Keratinocyte (primary cell): ENCODE measurements at regions not wholly inside any gene's neighbourhood (a gene's known extent, or its start where the extent isn't known, plus 50 kb on each side); places are given as distances from the start of the nearest gene placed in this dataset.

Source experiments
- DNase-seq: peaks from one replicate; pipeline ENCODE4 v3.0.0-alpha.2; 2011; ENCODE audit warnings: low read depth, missing footprints, low spot score
- FAIRE-seq: peaks from 2 replicates; lab custom pipeline; 2011; peaks lifted over from hg19 to GRCh38; lab: Jason Lieb, UNC
- H2AFZ ChIP-seq: 2 replicates; pipeline ENCODE4 v1.6.0; 2012; ENCODE audit warnings: low read length, control low read depth, inconsistent platforms; ENCODE audit not compliant: control insufficient read depth
- H3K27ac ChIP-seq: 2 replicates; pipeline ENCODE4 v1.5.1; 2011; ENCODE audit warnings: low read length; ENCODE audit not compliant: control insufficient read depth, insufficient read depth
- H3K27me3 ChIP-seq: 3 replicates; pipeline ENCODE4 v1.6.0; 2011; ENCODE audit warnings: low read length; ENCODE audit not compliant: control insufficient read depth, insufficient read depth; ENCODE audit errors: extremely low read depth
- H3K36me3 ChIP-seq, 2 experiments: 2 replicates in 1 of 2; 3 replicates in 1 of 2; pipeline ENCODE4 v1.5.1; 2011; ENCODE audit warnings: low read length in 2 of 2, mild to moderate bottlenecking in 1 of 2; ENCODE audit not compliant: control insufficient read depth in 2 of 2, insufficient read depth in 2 of 2; ENCODE audit errors: extremely low read depth in 1 of 2
- H3K4me1 ChIP-seq: 3 replicates; pipeline ENCODE4 v1.5.1; 2011; ENCODE audit warnings: low read length; ENCODE audit not compliant: control insufficient read depth, insufficient read depth; ENCODE audit errors: extremely low read depth
- H3K4me2 ChIP-seq: 3 replicates; pipeline ENCODE4 v1.6.0; 2011; ENCODE audit warnings: low read depth, low read length; ENCODE audit not compliant: control insufficient read depth, insufficient read depth; ENCODE audit errors: extremely low read depth
- H3K4me3 ChIP-seq, 3 experiments: fragments of 200-600 bp in 1 of 3; sonication (generic) in 1 of 3; 2 replicates in 2 of 3; 3 replicates in 1 of 3; pipeline ENCODE4 v1.5.1; 2011 to 2016; ENCODE audit warnings: low read length in 3 of 3, mild to moderate bottlenecking in 3 of 3, control low read depth in 2 of 3, inconsistent platforms in 1 of 3, low read depth in 1 of 3, mixed read lengths in 1 of 3, mixed run types in 1 of 3, moderate library complexity in 1 of 3; ENCODE audit not compliant: control insufficient read depth in 2 of 3, insufficient read depth in 2 of 3; ENCODE audit errors: extremely low read depth in 1 of 3
- H3K79me2 ChIP-seq: 2 replicates; pipeline ENCODE4 v1.6.0; 2012; ENCODE audit warnings: low read length; ENCODE audit not compliant: control insufficient read depth, insufficient read depth
- H3K9ac ChIP-seq: 3 replicates; pipeline ENCODE4 v1.6.0; 2011; ENCODE audit warnings: low read length; ENCODE audit not compliant: control insufficient read depth, insufficient read depth; ENCODE audit errors: extremely low read depth
- H3K9me1 ChIP-seq: 3 replicates; pipeline ENCODE4 v1.6.0; 2011; ENCODE audit warnings: low read length; ENCODE audit not compliant: control insufficient read depth, insufficient read depth; ENCODE audit errors: extremely low read depth
- H3K9me3 ChIP-seq: 2 replicates; pipeline ENCODE4 v1.5.1; 2012; ENCODE audit warnings: low read depth, low read length; ENCODE audit not compliant: control insufficient read depth
- H4K20me1 ChIP-seq: 3 replicates; pipeline ENCODE4 v1.6.0; 2011; ENCODE audit warnings: low read length; ENCODE audit not compliant: control insufficient read depth, insufficient read depth; ENCODE audit errors: extremely low read depth
- CTCF ChIP-seq, 3 experiments: IDR thresholded peaks in 1 of 3; conservative IDR thresholded peaks in 1 of 3; optimal IDR thresholded peaks in 1 of 3; 2 replicates in 2 of 3; 3 replicates in 1 of 3; pipeline versions ENCODE3 to v1.5.1; 2011; ENCODE audit warnings: low read length in 3 of 3, mild to moderate bottlenecking in 3 of 3, moderate library complexity in 2 of 3, control low read depth in 1 of 3, inconsistent platforms in 1 of 3; ENCODE audit not compliant: insufficient read depth in 2 of 3; ENCODE audit errors: extremely low read depth in 1 of 3
- EZH2 ChIP-seq: IDR thresholded peaks from one replicate; pipeline ENCODE4 v1.6.1; 2012; ENCODE audit warnings: inconsistent platforms, mild to moderate bottlenecking, low read length, moderate library complexity
- dilution Hi-C: fragments of 300-500 bp; cut with MboI; formaldehyde crosslinking; loops from one replicate; pipeline ENCODE4 v1.7.0; 2020; ENCODE audit warnings: low sequenced_read_pairs; ENCODE audit not compliant: extremely low pct_ligation_motif_present

- Histone ChIP-seq H3K9me1 (no peaks in the 10 kb centered on the region), H3K36me3 (no peaks in the 10 kb centered on the region), H3K4me3 (no peak overlapping the region), H3K9ac (no peak overlapping the region), H3K79me2 (no peaks in the 10 kb centered on the region), H3K27ac (no peak overlapping the region), H2AFZ (no peak overlapping the region), H3K9me3 (no peaks in the 10 kb centered on the region), H3K4me1 (no peaks in the 10 kb centered on the region), H3K27me3 (no peaks in the 10 kb centered on the region), H3K4me2 (no peak overlapping the region), H4K20me1 (no peaks in the 10 kb centered on the region)
- no peak for DNase-seq
- no peak for TF ChIP-seq EZH2
- TF ChIP-seq CTCF (optimal IDR thresholded peaks at IDR 0.05 in 1 of 3, IDR thresholded peaks at IDR 0.05 in 1 of 3, conservative IDR thresholded peaks at IDR 0.05 in 1 of 3; ENCODE audit: extremely low read depth in 1 of 3, insufficient read depth in 2 of 3, low read length in 3 of 3): no peak
- no peak for FAIRE-seq
- dilution Hi-C loops: no loop called here
Measured at GRCh38 chr11:21928847-21929246, 264.0 kb upstream of the ANO5 start.

GRCh38 chr11:21930408-21930807, 262.5 kb upstream of the ANO5 start:
- H3K27me3 ChIP-seq: no peaks in the 10 kb centered on the region
- no peaks in the 10 kb centered on the region for H3K79me2 ChIP-seq
- no peak overlapping the region for H3K4me3 ChIP-seq
- DNase-seq (no peak), FAIRE-seq (no peak)
- no peak for TF ChIP-seq EZH2
- H3K4me1 ChIP-seq: no peaks in the 10 kb centered on the region
- H2AFZ ChIP-seq: no peak overlapping the region
- H3K9me3 ChIP-seq: no peaks in the 10 kb centered on the region
- H3K36me3 ChIP-seq: no peaks in the 10 kb centered on the region
- H3K27ac ChIP-seq: no peak overlapping the region
- H3K9me1 ChIP-seq: no peaks in the 10 kb centered on the region
- no peak overlapping the region for H3K4me2 ChIP-seq
- no peaks in the 10 kb centered on the region for H4K20me1 ChIP-seq
- dilution Hi-C loops: no loop called here
- no peak overlapping the region for H3K9ac ChIP-seq

- dilution Hi-C loops: no loop called here
- H3K4me3 ChIP-seq: no peak overlapping the region
- H4K20me1 ChIP-seq: no peaks in the 10 kb centered on the region
- no peaks in the 10 kb centered on the region for H3K79me2 ChIP-seq
- no peaks in the 10 kb centered on the region for H3K9me3 ChIP-seq
- H3K9ac ChIP-seq: no peak overlapping the region
- H3K36me3 ChIP-seq: no peaks in the 10 kb centered on the region
- FAIRE-seq: no peak
- no peak overlapping the region for H2AFZ ChIP-seq
- H3K27me3 ChIP-seq: no peaks in the 10 kb centered on the region
- no peaks in the 10 kb centered on the region for H3K4me1 ChIP-seq
- no peak overlapping the region for H3K27ac ChIP-seq
- no peak overlapping the region for H3K4me2 ChIP-seq
- no peaks in the 10 kb centered on the region for H3K9me1 ChIP-seq
- DNase-seq: no peak
- no peak for TF ChIP-seq EZH2
- no peak for TF ChIP-seq CTCF (optimal IDR thresholded peaks at IDR 0.05 in 1 of 3, IDR thresholded peaks at IDR 0.05 in 1 of 3, conservative IDR thresholded peaks at IDR 0.05 in 1 of 3; ENCODE audit: extremely low read depth in 1 of 3, insufficient read depth in 2 of 3, low read length in 3 of 3)
Measured at GRCh38 chr11:21931436-21932101, 261.3 kb upstream of the ANO5 start.
